Prostate gland (tissue), 2 donors: ENCODE measurements at regions not wholly inside any gene's neighbourhood (a gene's known extent, or its start where the extent isn't known, plus 50 kb on each side); places are given as distances from the start of the nearest gene placed in this dataset.

Experiments used
- POLR2A ChIP-seq: fragments of 450-650 bp; IDR thresholded peaks from one replicate; pipeline ENCODE4 v1.6.1; 2016; ENCODE audit warnings: antibody characterized with exemption, mild to moderate bottlenecking
- TF ChIP-seq, protein P1 (sequence below), 4 experiments: fragments of 200-600 bp in 2 of 4; fragments of 450-650 bp in 2 of 4; sonication (generic) in 2 of 4; IDR thresholded peaks; 1 replicate in 3 of 4; 2 replicates in 1 of 4; pipeline ENCODE4 v1.5.1; 2016 to 2019; ENCODE audit warnings: antibody characterized with exemption in 4 of 4, mild to moderate bottlenecking in 2 of 4, moderate library complexity in 2 of 4

DNA sequence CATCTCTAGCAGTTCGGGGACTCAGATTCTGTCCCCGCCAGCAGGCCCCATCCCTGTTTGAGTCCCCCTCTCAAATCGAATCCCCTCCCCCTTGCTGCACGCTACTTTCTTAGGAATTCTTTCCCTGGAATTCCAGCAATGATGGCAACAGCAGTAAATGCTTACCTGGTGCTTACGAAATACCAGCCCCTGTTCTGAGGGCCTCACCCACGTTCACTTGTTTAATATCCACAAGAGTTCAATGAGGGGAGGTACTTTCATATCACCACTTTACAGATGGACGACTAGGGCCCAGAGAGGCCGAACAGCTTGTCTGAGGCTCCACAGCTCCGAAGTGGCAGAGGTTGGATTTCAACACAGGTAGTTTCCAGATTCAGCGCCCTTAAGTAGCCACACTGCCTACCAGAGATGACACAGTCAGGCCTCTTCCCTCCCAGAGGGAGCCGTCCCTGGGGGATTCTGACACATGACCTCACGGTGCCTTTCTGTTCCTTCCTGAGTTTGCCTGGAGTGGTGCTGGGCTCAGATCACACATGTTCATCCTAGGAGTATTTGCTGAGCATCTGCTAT lies 120.7 kb upstream of the GSE1 start:
- TF ChIP-seq POLR2A = no peak
- TF ChIP-seq, protein P1, sequence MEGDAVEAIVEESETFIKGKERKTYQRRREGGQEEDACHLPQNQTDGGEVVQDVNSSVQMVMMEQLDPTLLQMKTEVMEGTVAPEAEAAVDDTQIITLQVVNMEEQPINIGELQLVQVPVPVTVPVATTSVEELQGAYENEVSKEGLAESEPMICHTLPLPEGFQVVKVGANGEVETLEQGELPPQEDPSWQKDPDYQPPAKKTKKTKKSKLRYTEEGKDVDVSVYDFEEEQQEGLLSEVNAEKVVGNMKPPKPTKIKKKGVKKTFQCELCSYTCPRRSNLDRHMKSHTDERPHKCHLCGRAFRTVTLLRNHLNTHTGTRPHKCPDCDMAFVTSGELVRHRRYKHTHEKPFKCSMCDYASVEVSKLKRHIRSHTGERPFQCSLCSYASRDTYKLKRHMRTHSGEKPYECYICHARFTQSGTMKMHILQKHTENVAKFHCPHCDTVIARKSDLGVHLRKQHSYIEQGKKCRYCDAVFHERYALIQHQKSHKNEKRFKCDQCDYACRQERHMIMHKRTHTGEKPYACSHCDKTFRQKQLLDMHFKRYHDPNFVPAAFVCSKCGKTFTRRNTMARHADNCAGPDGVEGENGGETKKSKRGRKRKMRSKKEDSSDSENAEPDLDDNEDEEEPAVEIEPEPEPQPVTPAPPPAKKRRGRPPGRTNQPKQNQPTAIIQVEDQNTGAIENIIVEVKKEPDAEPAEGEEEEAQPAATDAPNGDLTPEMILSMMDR (IDR thresholded peaks at IDR 0.05) = no peak
